MCF 10A (cell line): ENCODE measurements at regions not wholly inside any gene's neighbourhood (a gene's known extent, or its start where the extent isn't known, plus 50 kb on each side); places are given as distances from the start of the nearest gene placed in this dataset.

Source experiments
- BruUV-seq: library from RNA; stranded (reverse); fragments of 400-500 nt; replicated peaks from 2 replicates; lab custom pipeline; 2021; lab: Mats Ljungman, UMichigan
- CTCF ChIA-PET: fragments of 300-600 bp; sonication (Branson Sonifier 250); formaldehyde crosslinking; extraction: SDS; loops from one replicate; lab custom pipeline; 2021; ENCODE audit warnings: antibody characterized with exemption, inconsistent platforms; lab: Yijun Ruan, JAX
- POLR2A ChIA-PET: fragments of 300-600, 350-650 bp; sonication (Branson Sonifier 250); formaldehyde crosslinking; extraction: SDS; loops from one replicate; lab custom pipeline; 2020; ENCODE audit warnings: antibody characterized with exemption, inconsistent platforms; lab: Yijun Ruan, JAX
- DNase-seq: peaks from one replicate; pipeline ENCODE4 v3.0.0-alpha.2; 2018; ENCODE audit not compliant: unreplicated experiment
- H3K27ac Mint-ChIP-seq: one replicate; pipeline ENCODE4 v1.8.0; 2022; ENCODE audit warnings: mild to moderate bottlenecking, low read depth, mixed read lengths; ENCODE audit not compliant: unreplicated experiment
- H3K27me3 Mint-ChIP-seq: one replicate; pipeline ENCODE4 v1.8.0; 2022; ENCODE audit warnings: mixed read lengths; ENCODE audit not compliant: insufficient read depth, unreplicated experiment
- H3K36me3 Mint-ChIP-seq: one replicate; pipeline ENCODE4 v1.8.0; 2022; ENCODE audit warnings: mild to moderate bottlenecking, moderate library complexity, mixed read lengths; ENCODE audit not compliant: insufficient read depth, unreplicated experiment
- H3K4me1 Mint-ChIP-seq: one replicate; pipeline ENCODE4 v1.8.0; 2022; ENCODE audit warnings: mixed read lengths; ENCODE audit not compliant: insufficient read depth, unreplicated experiment
- H3K4me3 Mint-ChIP-seq: one replicate; pipeline ENCODE4 v1.8.0; 2022; ENCODE audit warnings: mild to moderate bottlenecking, moderate library complexity, mixed read lengths; ENCODE audit not compliant: unreplicated experiment
- H3K9me3 Mint-ChIP-seq: one replicate; pipeline ENCODE4 v1.8.0; 2022; ENCODE audit warnings: mixed read lengths; ENCODE audit not compliant: unreplicated experiment
- intact Hi-C: fragments of 100-400 bp; cut with micrococcal nuclease; formaldehyde crosslinking; loops from 2 replicates; pipeline ENCODE4 v1.14.1; 2022
- TF ChIP-seq, protein P1 (sequence below): fragments of 200-600 bp; IDR thresholded peaks from one replicate; pipeline ENCODE4 v1.8.0; 2022; ENCODE audit warnings: antibody characterized with exemption, mild to moderate bottlenecking; ENCODE audit not compliant: unreplicated experiment

DNA sequence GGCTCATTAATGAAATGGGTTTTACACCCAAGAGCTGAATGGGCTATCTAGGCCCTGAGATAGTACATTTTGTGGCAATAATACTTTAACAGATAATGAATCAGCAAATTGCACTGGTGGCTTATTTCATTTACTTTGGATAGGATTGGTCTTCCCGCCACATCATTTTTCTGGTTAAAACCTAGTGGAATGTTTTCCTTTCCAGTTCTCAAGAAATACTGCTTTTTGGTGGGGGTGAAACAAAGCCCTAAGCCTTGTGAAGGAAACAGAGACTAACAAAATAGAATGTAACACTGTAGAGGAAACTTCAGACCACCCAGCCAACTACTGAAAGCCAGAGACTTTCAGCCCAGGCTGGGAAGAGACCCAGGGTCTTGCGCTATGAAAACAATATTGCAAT, 172.2 kb downstream of the HHIPL2 start:
- POLR2A ChIA-PET = no interaction called here
- Mint-ChIP-seq H3K9me3 (no peaks in the 10 kb centered on the region), H3K36me3 (no peaks in the 10 kb centered on the region), H3K27me3 (no peaks in the 10 kb centered on the region), H3K27ac (no peak overlapping the region), H3K4me3 (no peak overlapping the region), H3K4me1 (peaks cover 13% of the 10 kb centered on the region)
- CTCF ChIA-PET = no interaction called here
- DNase-seq = no peak
- no TSS peak for BruUV-seq
- intact Hi-C loops = no loop called here
- TF ChIP-seq, protein P1, sequence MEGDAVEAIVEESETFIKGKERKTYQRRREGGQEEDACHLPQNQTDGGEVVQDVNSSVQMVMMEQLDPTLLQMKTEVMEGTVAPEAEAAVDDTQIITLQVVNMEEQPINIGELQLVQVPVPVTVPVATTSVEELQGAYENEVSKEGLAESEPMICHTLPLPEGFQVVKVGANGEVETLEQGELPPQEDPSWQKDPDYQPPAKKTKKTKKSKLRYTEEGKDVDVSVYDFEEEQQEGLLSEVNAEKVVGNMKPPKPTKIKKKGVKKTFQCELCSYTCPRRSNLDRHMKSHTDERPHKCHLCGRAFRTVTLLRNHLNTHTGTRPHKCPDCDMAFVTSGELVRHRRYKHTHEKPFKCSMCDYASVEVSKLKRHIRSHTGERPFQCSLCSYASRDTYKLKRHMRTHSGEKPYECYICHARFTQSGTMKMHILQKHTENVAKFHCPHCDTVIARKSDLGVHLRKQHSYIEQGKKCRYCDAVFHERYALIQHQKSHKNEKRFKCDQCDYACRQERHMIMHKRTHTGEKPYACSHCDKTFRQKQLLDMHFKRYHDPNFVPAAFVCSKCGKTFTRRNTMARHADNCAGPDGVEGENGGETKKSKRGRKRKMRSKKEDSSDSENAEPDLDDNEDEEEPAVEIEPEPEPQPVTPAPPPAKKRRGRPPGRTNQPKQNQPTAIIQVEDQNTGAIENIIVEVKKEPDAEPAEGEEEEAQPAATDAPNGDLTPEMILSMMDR = no peak

DNA sequence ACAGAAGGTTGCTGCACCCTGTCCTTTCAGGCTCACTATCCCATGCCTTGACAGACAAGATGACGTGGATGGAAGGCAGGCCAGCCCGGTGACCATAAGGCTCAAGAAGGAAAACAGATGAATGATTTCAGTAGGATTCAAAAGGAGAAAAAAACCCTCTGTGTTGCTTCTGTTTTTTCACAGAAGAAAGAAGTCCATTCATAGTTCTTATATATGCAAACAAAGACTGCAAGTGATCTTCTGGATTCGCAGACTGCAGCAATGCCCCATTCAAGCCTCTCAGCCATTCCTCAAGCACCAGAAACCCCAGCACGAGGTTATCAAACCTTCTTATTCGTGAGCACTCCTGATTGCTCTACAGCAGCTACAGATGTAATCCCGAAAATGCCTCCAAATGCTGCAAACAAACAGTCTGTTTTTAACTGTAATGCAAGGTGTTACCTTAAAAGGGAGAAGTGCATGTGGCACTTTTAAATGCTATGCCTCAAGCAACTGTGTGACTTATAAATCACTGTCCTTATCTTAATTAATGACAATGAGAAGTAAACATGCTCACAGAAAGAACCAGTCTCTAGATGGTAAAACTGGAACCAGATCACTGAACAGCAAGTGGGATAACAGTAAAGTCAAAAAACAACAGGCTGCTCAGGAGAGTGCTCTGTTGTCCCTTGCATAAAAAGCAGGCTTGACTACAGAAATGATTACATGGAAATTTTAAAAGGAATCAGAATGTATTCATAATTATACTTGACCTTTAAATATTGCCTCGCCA, 173.9 kb downstream of the HHIPL2 start:
- peaks cover 20% of the 10 kb centered on the region for H3K4me1 Mint-ChIP-seq
- ChIA-PET POLR2A (no interaction called here), CTCF (interaction anchor here (0.6 to 1.1 kb wide), 3 partner anchors 81 to 249 kb away, joined by 3 to 5 read pairs (median 4); no protein-coding TSS in a partner anchor)
- TF ChIP-seq, protein P1 = no peak
- intact Hi-C loops = no loop called here
- H3K27ac Mint-ChIP-seq = no peak overlapping the region
- H3K4me3 Mint-ChIP-seq = no peak overlapping the region
- H3K9me3 Mint-ChIP-seq = no peaks in the 10 kb centered on the region
- H3K27me3 Mint-ChIP-seq = no peaks in the 10 kb centered on the region
- no peaks in the 10 kb centered on the region for H3K36me3 Mint-ChIP-seq
- BruUV-seq = no TSS peak
- no peak for DNase-seq

DNA sequence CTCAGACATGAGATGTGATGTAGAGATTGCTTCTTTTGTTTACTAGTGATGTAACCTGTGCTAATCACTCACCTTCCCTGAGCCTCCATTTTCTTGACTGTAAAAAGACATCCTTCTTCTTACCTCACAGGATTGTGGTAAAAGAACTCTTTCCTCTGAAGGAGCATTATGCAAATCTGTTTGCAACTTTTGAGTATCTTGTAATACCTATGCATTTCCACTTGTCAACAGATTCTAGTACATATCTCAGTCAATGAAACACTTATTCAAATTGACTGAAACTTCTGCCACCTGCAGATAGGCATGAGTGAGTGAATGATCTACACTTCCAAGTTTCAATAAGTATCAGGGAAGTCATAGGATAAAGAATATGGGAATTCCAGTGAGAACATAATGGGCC, 174.7 kb downstream of the HHIPL2 start:
- no peaks in the 10 kb centered on the region for H3K36me3 Mint-ChIP-seq
- ChIA-PET CTCF (no interaction called here), POLR2A (interaction anchor here (0.6 to 1.0 kb wide), 2 partner anchors 8 to 508 kb away, joined by 3 read pairs; no protein-coding TSS in a partner anchor)
- no peak for DNase-seq
- BruUV-seq = no TSS peak
- H3K27me3 Mint-ChIP-seq = no peaks in the 10 kb centered on the region
- no peak overlapping the region for H3K4me3 Mint-ChIP-seq
- TF ChIP-seq, protein P1 = no peak
- intact Hi-C loops = no loop called here
- no peak overlapping the region for H3K27ac Mint-ChIP-seq
- no peaks in the 10 kb centered on the region for H3K9me3 Mint-ChIP-seq
- peaks cover 20% of the 10 kb centered on the region for H3K4me1 Mint-ChIP-seq

DNA sequence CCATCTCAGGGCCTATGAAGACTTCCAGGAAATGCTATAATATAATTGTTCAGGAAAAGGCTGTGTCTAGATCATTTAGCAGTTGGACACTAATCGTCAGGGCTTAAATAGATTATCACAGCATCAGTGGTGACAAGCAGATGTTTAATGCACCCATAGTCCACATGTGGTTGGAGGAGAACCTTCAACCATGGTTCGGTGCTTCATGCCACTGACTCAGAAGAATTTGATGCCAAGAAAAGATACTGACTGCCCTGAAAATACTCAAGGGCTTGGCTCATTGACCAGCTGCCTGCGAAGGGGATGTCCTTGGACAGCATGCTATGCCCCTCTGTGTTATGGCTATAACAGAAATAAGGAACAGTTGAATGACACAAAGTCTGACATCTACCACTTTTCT, 175.7 kb downstream of the HHIPL2 start:
- peaks cover 20% of the 10 kb centered on the region for H3K4me1 Mint-ChIP-seq
- intact Hi-C loops = no loop called here
- TF ChIP-seq, protein P1 = no peak
- no peaks in the 10 kb centered on the region for H3K27me3 Mint-ChIP-seq
- ChIA-PET CTCF (interaction anchor here (0.5 to 2.5 kb wide), 6 partner anchors 8 to 1737 kb away, joined by 3 to 10 read pairs (median 4); partner anchors contain the start of gene DUSP10), POLR2A (interaction anchor here (0.6 to 1.8 kb wide), 5 partner anchors 9 to 631 kb away, joined by 3 to 4 read pairs (median 3); partner anchors contain the start of gene DUSP10)
- peak overlapping the region; percentile 94 for H3K27ac Mint-ChIP-seq
- no peaks in the 10 kb centered on the region for H3K9me3 Mint-ChIP-seq
- H3K4me3 Mint-ChIP-seq = no peak overlapping the region
- no peaks in the 10 kb centered on the region for H3K36me3 Mint-ChIP-seq
- no peak for DNase-seq
- BruUV-seq = no TSS peak
